Nephron progenitor cell (in vitro differentiated cells): ENCODE measurements at regions not wholly inside any gene's neighbourhood (a gene's known extent, or its start where the extent isn't known, plus 50 kb on each side); places are given as distances from the start of the nearest gene placed in this dataset.

Experiments used
- DNase-seq: peaks from one replicate; pipeline ENCODE4 v3.0.0; 2021
- H3K27ac Mint-ChIP-seq: 2 replicates; pipeline ENCODE4 v1.8.0; 2021; ENCODE audit warnings: mild to moderate bottlenecking, moderate library complexity, mixed read lengths
- H3K27me3 Mint-ChIP-seq: 2 replicates; pipeline ENCODE4 v1.8.0; 2021; ENCODE audit warnings: mild to moderate bottlenecking, low read depth, mixed read lengths; ENCODE audit not compliant: poor library complexity
- H3K36me3 Mint-ChIP-seq: 2 replicates; pipeline ENCODE4 v1.8.0; 2021; ENCODE audit warnings: low read depth, mixed read lengths
- H3K4me1 Mint-ChIP-seq: 2 replicates; pipeline ENCODE4 v1.8.0; 2021; ENCODE audit warnings: mixed read lengths
- H3K4me3 Mint-ChIP-seq: 2 replicates; pipeline ENCODE4 v1.8.0; 2021; ENCODE audit warnings: mild to moderate bottlenecking, moderate library complexity, mixed read lengths
- H3K9me3 Mint-ChIP-seq: 2 replicates; pipeline ENCODE4 v1.8.0; 2021; ENCODE audit warnings: mild to moderate bottlenecking, moderate library complexity, mixed read lengths
- CTCF ChIP-seq: fragments of 200-600 bp; sonication (generic); IDR thresholded peaks from 2 replicates; pipeline ENCODE4 v1.5.0; 2021; ENCODE audit warnings: antibody characterized with exemption

- Mint-ChIP-seq H3K4me1 (peaks cover 5% of the 10 kb centered on the region), H3K9me3 (peaks cover 20% of the 10 kb centered on the region), H3K27ac (no peak overlapping the region), H3K27me3 (peaks cover 10% of the 10 kb centered on the region), H3K4me3 (no peak overlapping the region), H3K36me3 (peaks cover 5% of the 10 kb centered on the region)
- peak; percentile 49 for TF ChIP-seq CTCF
- peak; percentile 54 for DNase-seq
These were observed 171.4 kb upstream of the DYNLRB2 start for GRCh38 chr16:80369138-80369958.

- H3K36me3 Mint-ChIP-seq, result no peaks in the 10 kb centered on the region
- peaks cover 2% of the 10 kb centered on the region for H3K9me3 Mint-ChIP-seq
- H3K4me1 Mint-ChIP-seq, result peaks cover 5% of the 10 kb centered on the region
- no peak for TF ChIP-seq CTCF
- peaks cover 18% of the 10 kb centered on the region for H3K27me3 Mint-ChIP-seq
- DNase-seq, result no peak
- H3K4me3 Mint-ChIP-seq, result no peak overlapping the region
- H3K27ac Mint-ChIP-seq, result no peak overlapping the region
These were observed 173.6 kb upstream of the DYNLRB2 start for GRCh38 chr16:80367037-80367658.

GRCh38 chr16:80366023-80366422 lies 174.8 kb upstream of the DYNLRB2 start:
- Mint-ChIP-seq H3K9me3 (no peaks in the 10 kb centered on the region), H3K4me3 (no peak overlapping the region), H3K36me3 (no peaks in the 10 kb centered on the region), H3K4me1 (peaks cover 5% of the 10 kb centered on the region), H3K27ac (no peak overlapping the region), H3K27me3 (peaks cover 21% of the 10 kb centered on the region)
- no peak for TF ChIP-seq CTCF
- no peak for DNase-seq

GRCh38 chr16:80362816-80363215 lies 178.0 kb upstream of the DYNLRB2 start:
- peaks cover 28% of the 10 kb centered on the region for H3K27me3 Mint-ChIP-seq
- no peaks in the 10 kb centered on the region for H3K9me3 Mint-ChIP-seq
- no peak for TF ChIP-seq CTCF
- H3K4me3 Mint-ChIP-seq, result no peak overlapping the region
- H3K4me1 Mint-ChIP-seq, result no peaks in the 10 kb centered on the region
- H3K27ac Mint-ChIP-seq, result no peak overlapping the region
- no peak for DNase-seq
- no peaks in the 10 kb centered on the region for H3K36me3 Mint-ChIP-seq

- no peak for DNase-seq
- Mint-ChIP-seq H3K4me1 (no peaks in the 10 kb centered on the region), H3K27me3 (peaks cover 14% of the 10 kb centered on the region), H3K9me3 (peaks cover 6% of the 10 kb centered on the region), H3K27ac (no peak overlapping the region), H3K4me3 (no peak overlapping the region), H3K36me3 (no peaks in the 10 kb centered on the region)
- no peak for TF ChIP-seq CTCF
These were observed 184.4 kb upstream of the DYNLRB2 start for GRCh38 chr16:80356365-80356764.
